ENCODE measurements at regions not wholly inside any gene's neighbourhood (a gene's known extent, or its start where the extent isn't known, plus 50 kb on each side); places are given as distances from the start of the nearest gene placed in this dataset.

GRCh38 chr11:71075116-71075720, 177.2 kb downstream of the SHANK2 start:
- Histone ChIP-seq H3K27ac (no peak overlapping the region), H3K9me3 (no peaks in the 10 kb centered on the region), H3K4me3 (no peak overlapping the region), H3K4me1 (no peaks in the 10 kb centered on the region), H3K36me3 (no peaks in the 10 kb centered on the region), H3K27me3 (no peaks in the 10 kb centered on the region)
- DNase-seq (no peak), ATAC-seq (no peak)
- TF ChIP-seq, protein P1, sequence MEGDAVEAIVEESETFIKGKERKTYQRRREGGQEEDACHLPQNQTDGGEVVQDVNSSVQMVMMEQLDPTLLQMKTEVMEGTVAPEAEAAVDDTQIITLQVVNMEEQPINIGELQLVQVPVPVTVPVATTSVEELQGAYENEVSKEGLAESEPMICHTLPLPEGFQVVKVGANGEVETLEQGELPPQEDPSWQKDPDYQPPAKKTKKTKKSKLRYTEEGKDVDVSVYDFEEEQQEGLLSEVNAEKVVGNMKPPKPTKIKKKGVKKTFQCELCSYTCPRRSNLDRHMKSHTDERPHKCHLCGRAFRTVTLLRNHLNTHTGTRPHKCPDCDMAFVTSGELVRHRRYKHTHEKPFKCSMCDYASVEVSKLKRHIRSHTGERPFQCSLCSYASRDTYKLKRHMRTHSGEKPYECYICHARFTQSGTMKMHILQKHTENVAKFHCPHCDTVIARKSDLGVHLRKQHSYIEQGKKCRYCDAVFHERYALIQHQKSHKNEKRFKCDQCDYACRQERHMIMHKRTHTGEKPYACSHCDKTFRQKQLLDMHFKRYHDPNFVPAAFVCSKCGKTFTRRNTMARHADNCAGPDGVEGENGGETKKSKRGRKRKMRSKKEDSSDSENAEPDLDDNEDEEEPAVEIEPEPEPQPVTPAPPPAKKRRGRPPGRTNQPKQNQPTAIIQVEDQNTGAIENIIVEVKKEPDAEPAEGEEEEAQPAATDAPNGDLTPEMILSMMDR (IDR thresholded peaks at IDR 0.05): no peak
- intact Hi-C loops (cut with DNase I): no loop called here

DNA sequence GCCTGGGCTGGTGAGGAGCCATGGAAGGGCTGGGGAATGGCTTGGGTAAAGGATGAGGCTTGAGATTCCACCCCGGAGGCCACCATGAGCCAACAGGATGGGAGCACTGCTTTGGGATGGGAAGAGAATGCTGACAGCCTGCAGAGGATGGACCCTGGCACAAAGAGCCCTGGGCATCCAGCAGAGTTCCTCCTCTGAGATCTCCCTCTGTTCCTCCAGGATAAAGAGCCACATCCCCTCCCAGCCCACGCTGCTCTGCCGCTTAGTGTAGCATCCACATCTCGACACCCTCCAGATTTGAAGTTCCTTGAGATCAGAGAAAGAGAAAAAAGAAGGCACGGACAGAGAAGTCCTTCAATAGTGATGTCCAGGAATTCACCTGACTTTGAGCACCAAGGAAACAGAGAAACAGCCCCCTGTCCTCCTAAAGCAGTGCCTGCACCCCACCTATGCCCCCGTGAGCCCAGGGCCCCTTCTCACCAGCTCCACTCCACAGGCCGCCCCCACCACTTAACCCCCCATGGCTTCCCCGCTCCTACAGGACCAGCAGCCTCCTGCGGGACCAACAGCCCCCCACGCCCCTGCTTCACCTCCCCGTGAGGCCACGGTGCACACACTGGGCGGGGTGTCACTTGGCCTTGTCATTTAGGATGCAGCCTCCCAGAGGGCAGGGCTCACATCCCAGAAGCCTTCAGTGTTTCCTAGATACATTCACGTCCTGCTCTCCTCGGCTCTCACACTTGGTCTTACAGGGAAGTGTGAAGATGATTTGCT, 180.5 kb downstream of the SHANK2 start:
- Histone ChIP-seq H3K27me3 (no peaks in the 10 kb centered on the region), H3K4me3 (no peak overlapping the region), H3K36me3 (no peaks in the 10 kb centered on the region), H3K9me3 (no peaks in the 10 kb centered on the region), H3K4me1 (no peaks in the 10 kb centered on the region), H3K27ac (no peak overlapping the region)
- DNase-seq (no peak), ATAC-seq (no peak)
- TF ChIP-seq, protein P1 (IDR thresholded peaks at IDR 0.05): no peak
- intact Hi-C loops (cut with DNase I): no loop called here

- no peak overlapping the region for H3K27ac ChIP-seq
- intact Hi-C loops (cut with DNase I): no loop called here
- ATAC-seq: no peak
- TF ChIP-seq, protein P1 (IDR thresholded peaks at IDR 0.05): no peak
- no peaks in the 10 kb centered on the region for H3K27me3 ChIP-seq
- no peaks in the 10 kb centered on the region for H3K4me1 ChIP-seq
- no peaks in the 10 kb centered on the region for H3K9me3 ChIP-seq
- no peaks in the 10 kb centered on the region for H3K36me3 ChIP-seq
- no peak overlapping the region for H3K4me3 ChIP-seq
- DNase-seq: no peak
These were observed 181.6 kb downstream of the SHANK2 start for GRCh38 chr11:71070490-71071453.

DNA sequence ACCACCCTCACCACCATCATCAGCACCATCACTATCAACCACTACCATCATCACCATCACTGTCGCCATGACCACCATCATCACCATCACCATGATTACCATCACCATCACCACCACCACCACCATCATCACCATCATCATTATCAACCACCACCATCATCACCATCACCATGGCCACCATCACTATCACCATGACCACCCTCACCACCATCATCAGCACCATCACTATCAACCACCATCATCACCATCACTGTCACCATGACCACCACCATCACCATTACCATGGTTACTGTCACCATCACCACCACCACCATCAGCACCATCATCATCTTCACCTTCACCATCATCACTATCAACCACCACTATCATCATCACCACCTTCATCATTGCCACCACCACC, 183.4 kb downstream of the SHANK2 start:
- Histone ChIP-seq H3K4me1 (no peaks in the 10 kb centered on the region), H3K9me3 (no peaks in the 10 kb centered on the region), H3K36me3 (no peaks in the 10 kb centered on the region), H3K27me3 (no peaks in the 10 kb centered on the region), H3K27ac (no peak overlapping the region), H3K4me3 (no peak overlapping the region)
- intact Hi-C loops (cut with DNase I): no loop called here
- DNase-seq (no peak), ATAC-seq (no peak)
- TF ChIP-seq, protein P1 (IDR thresholded peaks at IDR 0.05): no peak

- Histone ChIP-seq H3K4me1 (no peaks in the 10 kb centered on the region), H3K4me3 (no peak overlapping the region), H3K36me3 (no peaks in the 10 kb centered on the region), H3K27ac (no peak overlapping the region), H3K27me3 (no peaks in the 10 kb centered on the region), H3K9me3 (no peaks in the 10 kb centered on the region)
- intact Hi-C loops (cut with DNase I): no loop called here
- ATAC-seq (no peak), DNase-seq (no peak)
- TF ChIP-seq, protein P1 (IDR thresholded peaks at IDR 0.05): no peak
These were observed 184.6 kb downstream of the SHANK2 start for GRCh38 chr11:71067753-71068152.
